RWPE2 (cell line): ENCODE measurements at regions not wholly inside any gene's neighbourhood (a gene's known extent, or its start where the extent isn't known, plus 50 kb on each side); places are given as distances from the start of the nearest gene placed in this dataset.

Experiments used
- ATAC-seq: fragments of 200-7000 bp; cut with Tn5 transposase; 3 replicates; pipeline ENCODE4 v1.9.1; 2021; ENCODE audit warnings: low read depth
- DNase-seq: peaks from one replicate; pipeline ENCODE4 v3.0.0-alpha.2; 2020; ENCODE audit warnings: low spot score
- H3K27ac ChIP-seq: fragments of 450-650 bp; 2 replicates; pipeline ENCODE4 v1.5.1; 2017; ENCODE audit warnings: mild to moderate bottlenecking; ENCODE audit not compliant: poor library complexity, severe bottlenecking
- H3K27me3 ChIP-seq: fragments of 250-450 bp; sonication (Bioruptor Pico); 2 replicates; pipeline ENCODE4 v1.5.1; 2021; ENCODE audit warnings: mild to moderate bottlenecking, moderate library complexity; ENCODE audit not compliant: insufficient read depth, poor library complexity, severe bottlenecking
- H3K36me3 ChIP-seq: fragments of 250-450 bp; sonication (Bioruptor Pico); 2 replicates; pipeline ENCODE4 v1.5.1; 2020; ENCODE audit warnings: low read depth, mild to moderate bottlenecking, moderate library complexity
- H3K4me1 ChIP-seq: fragments of 250-450 bp; sonication (Bioruptor Pico); 2 replicates; pipeline ENCODE4 v1.5.1; 2021; ENCODE audit warnings: mild to moderate bottlenecking, moderate library complexity; ENCODE audit not compliant: insufficient read depth, poor library complexity, severe bottlenecking
- H3K4me3 ChIP-seq: fragments of 250-450 bp; sonication (Bioruptor Pico); 2 replicates; pipeline ENCODE4 v1.5.1; 2021; ENCODE audit warnings: mild to moderate bottlenecking, moderate library complexity; ENCODE audit not compliant: severe bottlenecking
- H3K9me3 ChIP-seq: fragments of 250-450 bp; sonication (Bioruptor Pico); 2 replicates; pipeline ENCODE4 v1.5.1; 2021; ENCODE audit warnings: mild to moderate bottlenecking, moderate library complexity; ENCODE audit not compliant: severe bottlenecking
- CTCF ChIP-seq: fragments of 450-650 bp; IDR thresholded peaks from one replicate; pipeline ENCODE4 v1.5.1; 2017; ENCODE audit warnings: mild to moderate bottlenecking, moderate library complexity; ENCODE audit not compliant: poor library complexity, severe bottlenecking

GRCh38 chr11:40062616-40063015, 1396.8 kb downstream of the LRRC4C start:
- ATAC-seq (no peak), DNase-seq (no peak)
- Histone ChIP-seq H3K9me3 (no peaks in the 10 kb centered on the region), H3K27me3 (no peaks in the 10 kb centered on the region), H3K4me3 (no peak overlapping the region), H3K27ac (no peak overlapping the region), H3K36me3 (no peaks in the 10 kb centered on the region), H3K4me1 (no peaks in the 10 kb centered on the region)
- TF ChIP-seq CTCF: no peak

GRCh38 chr11:40061221-40061620, 1398.2 kb downstream of the LRRC4C start:
- no peak overlapping the region for H3K27ac ChIP-seq
- no peak for ATAC-seq
- no peak overlapping the region for H3K4me3 ChIP-seq
- H3K27me3 ChIP-seq: no peaks in the 10 kb centered on the region
- H3K9me3 ChIP-seq: no peaks in the 10 kb centered on the region
- H3K4me1 ChIP-seq: no peaks in the 10 kb centered on the region
- H3K36me3 ChIP-seq: no peaks in the 10 kb centered on the region
- no peak for DNase-seq
- TF ChIP-seq CTCF: no peak

- no peak for DNase-seq
- H3K4me1 ChIP-seq: no peaks in the 10 kb centered on the region
- TF ChIP-seq CTCF: no peak
- ATAC-seq: no peak
- H3K9me3 ChIP-seq: no peaks in the 10 kb centered on the region
- no peaks in the 10 kb centered on the region for H3K27me3 ChIP-seq
- H3K27ac ChIP-seq: no peak overlapping the region
- H3K36me3 ChIP-seq: no peaks in the 10 kb centered on the region
- H3K4me3 ChIP-seq: no peak overlapping the region
These were observed 1404.8 kb downstream of the LRRC4C start for GRCh38 chr11:40054631-40055030.

- Histone ChIP-seq H3K27ac (no peak overlapping the region), H3K27me3 (no peaks in the 10 kb centered on the region), H3K36me3 (no peaks in the 10 kb centered on the region), H3K9me3 (no peaks in the 10 kb centered on the region), H3K4me3 (no peak overlapping the region), H3K4me1 (no peaks in the 10 kb centered on the region)
- no peak for TF ChIP-seq CTCF
- DNase-seq (no peak), ATAC-seq (no peak)
These were observed 1414.1 kb downstream of the LRRC4C start for GRCh38 chr11:40045312-40045711.

- Histone ChIP-seq H3K36me3 (no peaks in the 10 kb centered on the region), H3K27me3 (no peaks in the 10 kb centered on the region), H3K9me3 (no peaks in the 10 kb centered on the region), H3K4me3 (no peak overlapping the region), H3K4me1 (no peaks in the 10 kb centered on the region), H3K27ac (no peak overlapping the region)
- no peak for DNase-seq
- ATAC-seq: no peak
- TF ChIP-seq CTCF: no peak
These were observed 1422.4 kb downstream of the LRRC4C start for GRCh38 chr11:40037005-40037404.
